ENCODE measurements at regions not wholly inside any gene's neighbourhood (a gene's known extent, or its start where the extent isn't known, plus 50 kb on each side); places are given as distances from the start of the nearest gene placed in this dataset.
"Not testable (repeated sequence)": the region's sequence is repeated elsewhere in the genome, so short reads cannot be mapped to it uniquely, and the experiment has no call there.

DNA sequence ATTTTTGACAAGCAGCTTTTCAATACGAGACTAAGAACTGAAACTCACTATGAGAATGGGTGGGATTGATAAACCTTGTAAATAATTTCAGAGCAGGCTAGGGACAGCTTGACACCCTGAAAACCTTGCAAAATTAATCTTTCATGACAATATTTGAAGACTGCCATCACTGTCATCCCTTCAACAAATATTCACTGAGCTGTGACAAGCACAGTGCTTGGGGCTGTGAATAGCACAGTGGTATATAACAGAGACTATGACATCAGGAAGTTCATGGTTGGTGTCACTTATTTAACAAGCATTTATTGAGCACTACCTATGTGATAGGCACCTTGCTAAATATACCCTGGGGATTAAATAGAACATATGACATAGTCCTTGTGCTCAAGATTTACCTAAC, 741.0 kb upstream of the RIOK2 start:
- DNase-seq (ENCODE audit: low read depth in 3 of 3) = no peak

DNA sequence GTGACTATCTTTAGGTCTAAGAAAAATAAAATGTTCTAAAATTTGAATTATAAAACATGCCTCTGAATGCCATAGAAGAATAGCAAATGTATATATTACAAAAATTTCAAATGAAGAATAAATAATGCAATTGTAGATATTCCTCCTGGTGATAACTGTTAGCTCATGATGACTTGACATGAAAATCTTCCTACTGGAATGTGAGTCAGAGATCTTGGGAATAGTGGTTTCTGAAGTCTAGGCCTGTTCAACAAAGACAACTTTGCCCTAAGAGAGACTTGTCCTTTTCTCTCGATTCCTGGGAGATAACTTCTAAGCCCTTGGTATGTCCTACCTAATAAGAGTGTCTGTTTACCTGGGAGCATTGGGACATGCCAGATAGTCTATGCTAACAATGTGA, 746.3 kb upstream of the RIOK2 start:
- no peak for DNase-seq (ENCODE audit: low read depth in 3 of 3)

DNA sequence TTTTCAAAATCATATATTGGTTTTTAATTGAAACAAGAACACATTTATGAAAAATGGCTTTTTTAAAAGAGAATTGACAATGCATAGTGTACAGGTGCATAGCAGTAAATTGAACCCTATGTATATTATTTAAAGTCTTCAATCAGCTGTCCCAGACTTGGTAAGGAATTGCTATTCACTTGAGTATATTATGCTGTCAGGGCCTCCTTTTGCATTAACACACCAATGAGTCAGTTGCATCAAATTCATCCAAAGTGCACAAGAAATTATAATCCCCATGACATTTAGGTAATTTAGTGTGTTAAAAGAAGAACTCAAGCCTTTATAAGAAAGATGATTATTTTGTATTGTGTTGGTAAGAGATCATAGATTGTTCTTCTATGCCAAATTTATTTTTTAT, 748.8 kb upstream of the RIOK2 start:
- no peak for DNase-seq (ENCODE audit: low read depth in 3 of 3)

DNA sequence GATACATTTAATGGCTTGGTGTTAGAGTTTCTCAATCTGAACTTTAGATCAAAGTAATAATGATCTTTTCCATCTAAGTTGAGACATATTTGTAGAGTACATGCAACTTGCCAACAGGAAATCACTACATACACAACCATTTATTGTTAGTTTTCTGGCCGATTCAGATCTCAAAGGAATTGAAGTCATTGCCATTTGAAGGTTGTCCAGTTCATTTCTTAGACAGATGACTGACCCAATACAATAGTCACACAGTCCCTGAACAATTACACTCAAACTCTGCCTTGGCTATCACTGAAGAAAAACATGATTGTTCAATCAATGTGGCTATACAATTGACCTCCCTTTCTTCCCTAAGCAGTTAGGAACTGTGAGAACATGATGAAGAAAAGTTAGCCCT, 753.2 kb upstream of the RIOK2 start:
- no peak for DNase-seq (ENCODE audit: low read depth in 3 of 3)

DNA sequence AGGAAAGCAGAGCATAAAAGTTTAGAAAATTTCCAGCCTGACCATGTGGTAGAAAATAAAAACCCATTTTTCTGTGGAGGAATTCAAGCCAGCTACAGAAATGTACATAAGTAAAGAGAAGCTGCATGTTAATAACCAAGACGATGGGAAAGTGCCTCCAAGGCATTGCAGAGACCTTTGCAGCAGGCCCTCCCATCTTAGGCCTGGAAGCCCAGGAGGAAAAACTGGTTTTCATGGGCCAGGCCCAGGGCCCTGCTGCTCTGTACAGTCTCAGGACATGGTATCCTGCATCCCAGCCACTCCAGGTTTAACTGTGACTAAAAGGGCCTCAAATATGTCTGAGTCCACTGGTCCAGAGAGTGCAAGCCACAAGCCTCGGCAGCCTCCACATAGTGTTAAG, 754.8 kb upstream of the RIOK2 start:
- DNase-seq (ENCODE audit: low read depth in 3 of 3) = no peak

GRCh38 chr5:97943036-97943435, 760.0 kb upstream of the RIOK2 start:
- DNase-seq (ENCODE audit: low read depth in 3 of 3) = no peak

DNA sequence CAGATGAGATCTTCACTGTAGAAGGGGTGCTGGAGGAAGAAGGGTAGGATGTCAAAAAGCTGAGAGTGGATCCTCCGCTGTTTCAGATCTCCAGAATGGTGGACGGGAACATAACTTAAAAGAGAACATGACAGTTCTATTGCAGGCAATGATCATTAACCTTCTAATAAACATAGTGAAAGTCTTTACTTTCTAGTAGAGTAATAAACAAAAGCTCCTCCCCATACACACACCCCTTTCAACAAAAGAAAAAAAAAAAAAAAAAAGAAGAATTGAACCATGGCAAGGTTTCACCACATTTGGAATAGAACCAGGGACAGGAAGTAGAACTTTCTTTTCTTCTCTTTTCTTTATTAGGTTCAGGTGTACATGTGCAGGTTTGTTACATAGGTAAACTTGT, 768.1 kb upstream of the RIOK2 start:
- no peak for DNase-seq (ENCODE audit: low read depth in 3 of 3)

- no peak for DNase-seq (ENCODE audit: low read depth in 3 of 3)
Measured at GRCh38 chr5:97955450-97955849, 772.4 kb upstream of the RIOK2 start.

- no peak for DNase-seq (ENCODE audit: low read depth in 3 of 3)
Measured at GRCh38 chr5:97967292-97967691, 784.2 kb upstream of the RIOK2 start.

GRCh38 chr5:97968346-97968745, 785.3 kb upstream of the RIOK2 start:
- DNase-seq (ENCODE audit: low read depth in 3 of 3) = no peak

DNA sequence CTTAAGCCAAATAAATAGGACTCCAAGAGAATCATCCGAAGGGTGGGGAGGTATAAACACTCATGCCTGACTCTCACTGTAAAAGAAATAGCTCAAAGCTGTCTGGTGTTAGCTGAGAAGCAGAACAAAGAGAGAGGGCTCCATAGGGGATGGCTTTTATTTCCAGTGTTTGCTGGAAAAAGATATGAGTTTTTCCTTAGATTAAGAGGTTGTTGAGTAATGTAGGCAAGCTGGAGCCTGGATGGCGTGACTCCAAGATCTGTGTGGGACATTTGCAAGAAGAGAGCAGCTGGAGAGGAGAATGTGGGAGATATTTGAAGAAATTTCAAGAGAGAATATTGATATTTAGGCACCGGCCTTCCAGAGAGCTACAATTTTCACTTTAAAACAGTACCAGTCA, 793.7 kb upstream of the RGMB start:
- no peak for DNase-seq (ENCODE audit: low read depth in 3 of 3)

- DNase-seq (ENCODE audit: low read depth in 3 of 3) = no peak
Measured at GRCh38 chr5:97980291-97980690, 793.2 kb upstream of the RGMB start.

GRCh38 chr5:97986069-97986468, 787.4 kb upstream of the RGMB start:
- DNase-seq (ENCODE audit: low read depth in 3 of 3) = no peak

GRCh38 chr5:97991236-97991635, 782.2 kb upstream of the RGMB start:
- no peak for DNase-seq (ENCODE audit: low read depth in 3 of 3)

GRCh38 chr5:97998941-97999340, 774.5 kb upstream of the RGMB start:
- no peak for DNase-seq (ENCODE audit: low read depth in 3 of 3)

DNA sequence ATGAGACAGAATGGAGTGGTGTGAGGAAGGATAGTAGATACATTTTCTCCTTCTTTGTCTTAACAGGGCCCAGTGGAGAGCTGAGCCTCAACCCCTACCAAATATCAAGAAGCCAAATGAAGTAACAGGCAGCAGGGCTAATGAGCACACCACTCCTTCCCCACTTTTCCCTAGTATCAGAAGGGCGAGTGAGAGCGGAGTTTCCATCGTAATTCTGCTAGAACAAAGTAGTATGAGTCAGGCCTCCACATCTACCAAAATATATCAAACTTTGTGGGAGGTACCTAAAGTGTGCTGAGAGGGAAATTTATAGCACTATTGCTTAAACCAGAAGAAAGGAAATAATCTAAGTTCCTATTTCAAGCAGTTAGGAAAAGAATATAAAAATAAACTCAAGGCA, 769.0 kb upstream of the RGMB start:
- no peak for DNase-seq (ENCODE audit: low read depth in 3 of 3)

- no peak for DNase-seq (ENCODE audit: low read depth in 3 of 3)
Measured at GRCh38 chr5:98016771-98017170, 756.7 kb upstream of the RGMB start.

GRCh38 chr5:98030273-98030672, 743.2 kb upstream of the RGMB start:
- DNase-seq (ENCODE audit: low read depth in 3 of 3) = not testable (repeated sequence)

- not testable (repeated sequence) for DNase-seq (ENCODE audit: low read depth in 3 of 3)
Measured at GRCh38 chr5:98031036-98031435, 742.4 kb upstream of the RGMB start.

DNA sequence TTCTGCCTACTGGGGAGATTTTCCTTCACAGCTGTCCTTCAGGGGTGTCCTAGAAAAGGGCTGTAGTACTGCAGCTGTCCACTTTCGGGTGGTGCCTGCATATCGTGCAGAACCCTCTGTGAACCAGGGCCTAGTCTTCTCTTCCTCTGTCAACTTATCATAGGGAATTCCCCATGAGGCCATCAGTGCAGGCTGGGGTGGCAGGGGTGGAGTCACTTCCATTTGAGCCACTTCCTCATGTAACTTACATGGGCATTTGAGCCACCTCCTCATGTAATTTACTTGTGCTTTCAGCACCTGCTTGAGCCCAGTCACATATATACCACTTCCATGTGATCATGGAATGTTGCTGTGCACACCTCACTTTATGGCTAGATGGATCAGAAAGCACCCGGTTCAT, 742.0 kb upstream of the RGMB start:
- DNase-seq (ENCODE audit: low read depth in 3 of 3) = no peak

DNA sequence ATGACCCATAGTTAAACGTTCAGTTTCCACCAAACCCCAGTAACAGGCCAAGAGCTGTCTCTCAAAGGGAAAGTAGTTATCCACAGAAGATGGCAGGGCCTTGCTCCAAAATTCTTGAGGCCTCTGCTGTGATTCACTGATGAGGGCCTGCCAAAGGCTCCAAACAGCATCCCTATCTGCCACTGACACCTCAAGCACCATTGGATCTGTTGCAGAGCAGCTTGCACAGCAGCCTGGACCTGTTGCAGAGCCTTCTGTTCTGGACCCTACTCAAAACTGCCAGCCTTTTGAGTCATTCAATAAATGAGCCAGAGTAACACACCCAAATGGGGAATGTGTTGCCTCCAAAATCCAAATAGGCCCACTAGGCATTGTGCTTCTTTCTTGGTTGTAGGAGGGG, 741.5 kb upstream of the RGMB start:
- DNase-seq (ENCODE audit: low read depth in 3 of 3) = no peak

- DNase-seq (ENCODE audit: low read depth in 3 of 3) = no peak
Measured at GRCh38 chr5:98041661-98042060, 731.8 kb upstream of the RGMB start.

DNA sequence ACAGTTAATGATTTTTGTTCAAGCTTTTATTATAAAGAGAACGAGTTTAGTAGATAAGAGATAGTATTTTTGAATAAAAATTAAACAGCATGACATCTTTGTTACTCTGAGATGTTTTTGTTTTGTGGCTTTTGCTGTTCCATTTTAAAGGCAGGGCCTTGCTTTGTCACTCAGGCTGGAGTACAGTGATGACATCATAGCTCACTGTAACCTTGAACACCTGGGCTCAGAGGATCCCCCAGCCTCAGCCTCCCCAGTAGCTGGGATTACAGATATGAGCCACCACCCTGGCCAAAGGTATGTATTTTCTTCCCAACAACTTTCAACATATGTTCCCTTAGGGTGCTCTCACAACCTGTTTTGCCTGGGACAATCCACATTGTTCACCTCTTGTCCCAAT, 730.9 kb upstream of the RGMB start:
- no peak for DNase-seq (ENCODE audit: low read depth in 3 of 3)

GRCh38 chr5:98042961-98043360, 730.5 kb upstream of the RGMB start:
- no peak for DNase-seq (ENCODE audit: low read depth in 3 of 3)

DNA sequence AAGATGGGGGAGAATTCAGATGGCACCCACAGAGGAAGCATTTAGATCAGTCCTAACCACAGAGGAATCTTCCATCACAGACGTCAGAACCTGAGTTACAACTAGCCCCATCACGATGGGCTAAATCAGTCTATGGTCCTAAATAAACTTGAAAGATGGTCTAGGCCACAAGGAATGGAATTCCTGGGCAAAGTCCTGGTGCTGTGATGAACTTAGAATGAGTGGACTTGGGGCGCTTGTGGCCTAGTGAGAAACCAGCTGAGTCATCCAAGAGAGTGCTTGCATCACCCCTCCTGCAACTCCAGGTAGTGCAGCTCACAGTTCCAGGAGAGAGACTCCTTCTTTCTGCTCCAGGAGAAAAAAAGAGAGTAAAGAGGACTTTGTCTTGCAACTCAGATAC, 722.9 kb upstream of the RGMB start:
- no peak for DNase-seq (ENCODE audit: low read depth in 3 of 3)

Measured in stimulated activated CD4-positive, alpha-beta T cell treated with anti-CD3 and anti-CD28 coated beads, TNF-alpha, amount 100 ng/mL, for 48 hours (primary cell).